ENCODE measurements at regions not wholly inside any gene's neighbourhood (a gene's known extent, or its start where the extent isn't known, plus 50 kb on each side); places are given as distances from the start of the nearest gene placed in this dataset.
"Not testable (repeated sequence)": the region's sequence is repeated elsewhere in the genome, so short reads cannot be mapped to it uniquely, and the experiment has no call there.

GRCh38 chr5:18799482-18800128 is 1165.3 kb downstream of the TAF11L14 start:
- H3K27me3 ChIP-seq (replicated peaks; ENCODE audit: insufficient read depth), result no peaks in the 10 kb centered on the region
- DNase-seq (ENCODE audit: low spot score) (no peak), ATAC-seq (ENCODE audit: insufficient number of reproducible peaks, low FRiP score, low read depth) (no peak)
- H3K4me3 ChIP-seq, result no peak overlapping the region
- no peaks in the 10 kb centered on the region for H3K9me3 ChIP-seq
- no peaks in the 10 kb centered on the region for H3K36me3 ChIP-seq
- H3K27ac ChIP-seq, result no peak overlapping the region
- no peaks in the 10 kb centered on the region for H3K4me1 ChIP-seq (ENCODE audit: control insufficient read depth in 1 of 2, low read depth in 2 of 2)
- no peak for TF ChIP-seq CTCF (IDR thresholded peaks at IDR 0.05)

- DNase-seq (ENCODE audit: low spot score) (no peak), ATAC-seq (ENCODE audit: insufficient number of reproducible peaks, low FRiP score, low read depth) (no peak)
- Histone ChIP-seq H3K27me3 (replicated peaks; ENCODE audit: insufficient read depth) (no peaks in the 10 kb centered on the region), H3K9me3 (no peaks in the 10 kb centered on the region), H3K36me3 (no peaks in the 10 kb centered on the region), H3K27ac (no peak overlapping the region), H3K4me3 (no peak overlapping the region), H3K4me1 (ENCODE audit: control insufficient read depth in 1 of 2, low read depth in 2 of 2) (no peaks in the 10 kb centered on the region)
- TF ChIP-seq CTCF (IDR thresholded peaks at IDR 0.05), result no peak
Observed at GRCh38 chr5:18800293-18801025, 1166.2 kb downstream of the TAF11L14 start.

- H3K27ac ChIP-seq; H3K27me3 ChIP-seq (replicated peaks; ENCODE audit: insufficient read depth); H3K4me3 ChIP-seq; ATAC-seq (ENCODE audit: insufficient number of reproducible peaks, low FRiP score, low read depth); DNase-seq (ENCODE audit: low spot score); H3K36me3 ChIP-seq; H3K9me3 ChIP-seq; H3K4me1 ChIP-seq (ENCODE audit: control insufficient read depth in 1 of 2, low read depth in 2 of 2): not testable (repeated sequence)
Observed at GRCh38 chr5:18801413-18801812, 1167.2 kb downstream of the TAF11L14 start.

- H3K4me3 ChIP-seq, result no peak overlapping the region
- no peak for TF ChIP-seq CTCF (IDR thresholded peaks at IDR 0.05)
- H3K27me3 ChIP-seq (replicated peaks; ENCODE audit: insufficient read depth), result no peaks in the 10 kb centered on the region
- no peaks in the 10 kb centered on the region for H3K36me3 ChIP-seq
- no peak for ATAC-seq (ENCODE audit: insufficient number of reproducible peaks, low FRiP score, low read depth)
- DNase-seq (ENCODE audit: low spot score), result no peak
- H3K27ac ChIP-seq, result no peak overlapping the region
- H3K9me3 ChIP-seq, result no peaks in the 10 kb centered on the region
- H3K4me1 ChIP-seq (ENCODE audit: control insufficient read depth in 1 of 2, low read depth in 2 of 2), result no peaks in the 10 kb centered on the region
Observed at GRCh38 chr5:18802336-18802735, 1168.1 kb downstream of the TAF11L14 start.

- H3K27ac ChIP-seq, result no peak overlapping the region
- ATAC-seq (ENCODE audit: insufficient number of reproducible peaks, low FRiP score, low read depth) (no peak), DNase-seq (ENCODE audit: low spot score) (no peak)
- no peaks in the 10 kb centered on the region for H3K27me3 ChIP-seq (replicated peaks; ENCODE audit: insufficient read depth)
- H3K9me3 ChIP-seq, result no peaks in the 10 kb centered on the region
- TF ChIP-seq CTCF (IDR thresholded peaks at IDR 0.05), result no peak
- no peak overlapping the region for H3K4me3 ChIP-seq
- no peaks in the 10 kb centered on the region for H3K36me3 ChIP-seq
- H3K4me1 ChIP-seq (ENCODE audit: control insufficient read depth in 1 of 2, low read depth in 2 of 2), result no peaks in the 10 kb centered on the region
Observed at GRCh38 chr5:18805376-18805775, 1171.1 kb downstream of the TAF11L14 start.
